ENCODE measurements at regions not wholly inside any gene's neighbourhood (a gene's known extent, or its start where the extent isn't known, plus 50 kb on each side); places are given as distances from the start of the nearest gene placed in this dataset.

DNA sequence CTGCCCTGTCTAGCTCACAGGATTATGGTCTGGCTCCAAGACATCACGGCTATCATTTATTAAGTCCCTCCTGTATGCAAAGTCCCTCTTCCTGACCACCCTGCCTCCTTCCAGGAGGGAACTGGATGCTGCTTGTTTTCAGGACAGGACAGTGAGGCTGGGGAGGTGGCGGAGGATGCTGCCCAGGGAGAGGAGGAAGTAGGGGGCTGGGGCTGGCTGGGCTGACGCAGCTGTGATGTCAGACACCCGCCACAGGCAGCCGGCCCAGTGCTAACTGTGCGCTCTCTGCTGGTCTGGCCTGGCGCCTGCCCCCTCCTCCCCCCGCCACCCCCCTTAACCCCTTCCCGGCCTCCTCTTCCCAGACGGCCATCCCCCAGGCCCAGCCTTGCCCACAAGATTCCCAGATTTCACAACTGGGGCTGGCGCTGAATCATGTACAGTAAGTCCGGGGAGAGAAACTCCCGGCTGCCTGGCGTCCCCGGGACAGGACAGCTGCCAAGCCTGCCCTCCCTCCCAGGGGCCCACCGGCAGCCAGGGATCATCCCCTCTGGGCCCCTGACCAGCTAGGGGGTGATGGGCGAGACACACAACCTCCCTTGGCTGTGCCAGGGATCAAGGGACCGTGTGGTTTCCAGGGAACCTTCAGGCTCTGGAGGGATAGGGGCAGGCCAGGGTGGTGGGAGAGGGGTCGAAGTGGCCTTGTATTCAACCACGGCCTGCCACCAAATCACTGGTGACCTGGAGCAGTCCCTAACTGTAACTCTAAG, 118.1 kb downstream of the CEBPB start:
- peaks cover 6% of the 10 kb centered on the region for H3K4me1 Mint-ChIP-seq
- no peak overlapping the region for H3K4me3 Mint-ChIP-seq
- DNase-seq (no peak), ATAC-seq (no peak)
- H3K9me3 ChIP-seq (ENCODE audit: control insufficient read depth, low read length, poor library complexity, severe bottlenecking), result no peaks in the 10 kb centered on the region
- peaks cover 21% of the 10 kb centered on the region for H3K27me3 Mint-ChIP-seq
- H3K36me3 Mint-ChIP-seq (ENCODE audit: low read depth), result no peaks in the 10 kb centered on the region
- H3K27ac Mint-ChIP-seq, result no peak overlapping the region

GRCh38 chr20:50309280-50309763, 118.7 kb downstream of the CEBPB start:
- Mint-ChIP-seq H3K27me3 (peaks cover 26% of the 10 kb centered on the region), H3K36me3 (ENCODE audit: low read depth) (no peaks in the 10 kb centered on the region), H3K4me1 (peaks cover 3% of the 10 kb centered on the region), H3K27ac (no peak overlapping the region), H3K4me3 (no peak overlapping the region)
- H3K9me3 ChIP-seq (ENCODE audit: control insufficient read depth, low read length, poor library complexity, severe bottlenecking), result no peaks in the 10 kb centered on the region
- ATAC-seq, result no peak
- no peak for DNase-seq

DNA sequence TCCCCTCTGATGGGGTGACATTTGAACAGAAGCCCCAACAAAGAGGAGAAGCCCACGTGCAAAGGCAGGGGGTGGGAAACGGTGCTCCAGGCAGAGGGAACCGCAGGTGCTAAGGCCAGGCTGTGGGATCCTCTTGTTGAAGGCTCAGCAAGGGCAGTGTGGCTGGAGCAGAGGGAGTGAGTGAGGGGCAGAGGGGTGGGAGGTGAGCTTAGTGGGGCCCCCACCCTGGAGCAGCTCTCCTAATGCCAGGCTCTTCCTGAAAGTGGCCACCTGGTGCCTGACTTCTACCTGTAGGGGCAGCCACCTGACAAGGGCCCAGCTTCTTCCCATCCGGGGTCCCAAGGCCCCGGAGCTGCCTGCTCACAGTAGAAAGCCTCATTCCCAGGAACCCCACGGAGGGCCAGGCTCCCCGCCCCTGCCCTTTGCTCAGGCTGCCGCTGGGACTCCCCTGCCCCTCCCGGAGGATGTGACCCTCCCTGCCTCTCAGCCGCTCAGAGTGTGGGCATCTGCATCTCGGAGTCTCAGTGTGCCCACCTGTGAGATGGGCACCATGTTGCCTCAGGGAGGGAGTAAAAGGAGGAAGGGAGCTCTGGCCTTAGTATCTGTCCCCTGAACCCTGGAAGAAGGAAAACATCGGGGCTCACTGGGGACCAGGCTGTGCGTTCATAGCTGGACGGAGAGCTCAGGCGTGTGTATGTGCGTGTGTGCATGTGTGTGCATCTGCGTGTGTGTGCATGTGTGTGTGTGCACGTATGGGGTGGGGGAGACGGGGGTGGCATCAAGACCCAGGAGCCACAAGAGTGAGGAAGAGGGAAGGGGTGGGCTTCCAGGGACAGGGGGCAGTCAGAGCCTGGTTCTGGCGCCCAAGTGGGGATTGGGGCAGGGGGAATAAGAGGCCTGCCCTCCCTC, 119.4 kb downstream of the CEBPB start:
- H3K9me3 ChIP-seq (ENCODE audit: control insufficient read depth, low read length, poor library complexity, severe bottlenecking), result no peaks in the 10 kb centered on the region
- H3K4me1 Mint-ChIP-seq, result peaks cover 3% of the 10 kb centered on the region
- no peak overlapping the region for H3K4me3 Mint-ChIP-seq
- no peak overlapping the region for H3K27ac Mint-ChIP-seq
- peaks cover 31% of the 10 kb centered on the region for H3K27me3 Mint-ChIP-seq
- no peak for DNase-seq
- no peak for ATAC-seq
- no peaks in the 10 kb centered on the region for H3K36me3 Mint-ChIP-seq (ENCODE audit: low read depth)

DNA sequence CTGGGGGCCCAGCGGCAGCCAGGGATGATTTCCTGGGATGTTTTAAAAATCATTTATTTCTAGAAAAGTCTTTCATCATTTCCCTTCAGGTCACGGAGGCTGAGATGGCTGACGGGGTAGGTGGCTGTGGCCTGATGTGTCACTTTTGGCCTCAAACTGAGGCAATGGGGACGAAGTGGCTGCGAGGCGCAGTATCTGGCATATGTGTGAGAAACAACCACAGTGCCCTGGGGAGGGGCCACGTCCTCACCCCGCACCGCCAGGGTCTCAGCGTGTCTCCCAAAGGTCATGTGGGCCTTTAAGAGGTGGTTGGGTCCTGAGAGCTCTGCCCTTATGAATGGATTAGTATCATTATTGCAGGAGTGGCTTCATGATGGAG, 120.0 kb downstream of the CEBPB start:
- Mint-ChIP-seq H3K36me3 (ENCODE audit: low read depth) (no peaks in the 10 kb centered on the region), H3K27ac (no peak overlapping the region), H3K4me1 (peaks cover 3% of the 10 kb centered on the region), H3K27me3 (peaks cover 33% of the 10 kb centered on the region), H3K4me3 (no peak overlapping the region)
- ATAC-seq (no peak), DNase-seq (no peak)
- no peaks in the 10 kb centered on the region for H3K9me3 ChIP-seq (ENCODE audit: control insufficient read depth, low read length, poor library complexity, severe bottlenecking)

- ATAC-seq (no peak), DNase-seq (no peak)
- no peak overlapping the region for H3K27ac Mint-ChIP-seq
- peaks cover 41% of the 10 kb centered on the region for H3K27me3 Mint-ChIP-seq
- no peaks in the 10 kb centered on the region for H3K36me3 Mint-ChIP-seq (ENCODE audit: low read depth)
- H3K4me1 Mint-ChIP-seq, result no peaks in the 10 kb centered on the region
- no peaks in the 10 kb centered on the region for H3K9me3 ChIP-seq (ENCODE audit: control insufficient read depth, low read length, poor library complexity, severe bottlenecking)
- no peak overlapping the region for H3K4me3 Mint-ChIP-seq
These were observed 120.8 kb downstream of the CEBPB start for GRCh38 chr20:50311308-50312001.

- no peak overlapping the region for H3K27ac Mint-ChIP-seq
- H3K9me3 ChIP-seq (ENCODE audit: control insufficient read depth, low read length, poor library complexity, severe bottlenecking), result no peaks in the 10 kb centered on the region
- no peak for ATAC-seq
- DNase-seq, result no peak
- peaks cover 47% of the 10 kb centered on the region for H3K27me3 Mint-ChIP-seq
- no peak overlapping the region for H3K4me3 Mint-ChIP-seq
- no peaks in the 10 kb centered on the region for H3K4me1 Mint-ChIP-seq
- H3K36me3 Mint-ChIP-seq (ENCODE audit: low read depth), result no peaks in the 10 kb centered on the region
These were observed 121.5 kb downstream of the CEBPB start for GRCh38 chr20:50312002-50312681.

DNA sequence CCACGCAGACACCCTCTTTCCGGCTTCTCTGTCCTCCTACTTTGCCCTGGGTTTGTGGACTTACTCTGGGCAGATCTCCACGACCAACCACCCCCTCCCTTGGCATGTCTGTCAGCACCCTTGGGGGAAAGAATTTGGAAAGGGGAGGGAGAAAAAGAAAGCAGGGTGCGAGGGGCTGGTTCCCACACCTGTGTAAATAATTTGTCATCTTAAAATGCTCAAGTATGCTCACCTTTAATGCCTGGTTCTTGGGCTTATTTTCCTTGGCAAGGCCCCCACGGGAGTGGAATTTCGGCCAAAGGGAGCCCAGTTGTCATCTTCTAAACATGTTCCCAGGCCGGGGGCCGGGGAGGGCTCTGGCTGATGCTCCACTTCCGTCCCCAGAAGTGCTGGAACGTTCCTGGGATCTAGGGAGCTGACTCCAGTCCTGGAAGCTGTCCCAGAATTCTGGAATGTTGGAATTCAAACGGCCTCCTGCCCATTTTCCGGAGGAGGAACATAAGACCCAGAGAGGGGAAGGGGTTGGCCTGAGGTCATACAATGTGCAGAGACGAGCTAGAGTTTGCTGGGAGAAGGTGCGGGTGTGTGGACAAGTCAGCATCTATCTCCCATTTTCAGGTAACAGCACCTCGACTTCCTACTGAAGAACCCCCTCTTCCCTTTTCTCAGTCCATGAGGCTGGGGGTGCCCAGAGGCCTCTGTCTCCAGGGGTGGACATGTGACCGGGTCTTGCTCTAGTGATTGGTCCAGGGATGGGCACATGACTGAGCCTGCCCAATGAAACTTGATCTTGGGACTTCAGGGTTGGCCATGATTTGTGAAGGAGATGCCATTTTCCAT, 122.3 kb downstream of the CEBPB start:
- no peaks in the 10 kb centered on the region for H3K4me1 Mint-ChIP-seq
- H3K27me3 Mint-ChIP-seq, result peaks cover 55% of the 10 kb centered on the region
- ATAC-seq (no peak), DNase-seq (no peak)
- no peak overlapping the region for H3K4me3 Mint-ChIP-seq
- H3K36me3 Mint-ChIP-seq (ENCODE audit: low read depth), result no peaks in the 10 kb centered on the region
- no peak overlapping the region for H3K27ac Mint-ChIP-seq
- H3K9me3 ChIP-seq (ENCODE audit: control insufficient read depth, low read length, poor library complexity, severe bottlenecking), result no peaks in the 10 kb centered on the region

DNA sequence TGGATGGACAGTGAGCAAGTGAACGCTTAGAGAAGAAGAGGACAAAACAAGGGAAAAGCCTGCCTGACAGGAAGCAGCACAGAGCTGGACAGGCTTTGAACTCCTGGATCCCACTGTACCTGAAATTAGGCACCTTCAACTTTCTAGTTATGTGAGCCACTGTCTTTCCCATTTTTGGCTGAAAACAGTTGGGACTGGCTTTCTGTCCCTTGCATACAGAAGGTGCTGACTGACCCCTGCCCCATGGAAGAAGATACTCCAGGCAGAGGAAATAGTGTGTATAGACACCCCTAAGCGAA, 122.8 kb downstream of the CEBPB start:
- Mint-ChIP-seq H3K4me1 (no peaks in the 10 kb centered on the region), H3K36me3 (ENCODE audit: low read depth) (no peaks in the 10 kb centered on the region), H3K4me3 (no peak overlapping the region), H3K27ac (no peak overlapping the region), H3K27me3 (peaks cover 61% of the 10 kb centered on the region)
- no peaks in the 10 kb centered on the region for H3K9me3 ChIP-seq (ENCODE audit: control insufficient read depth, low read length, poor library complexity, severe bottlenecking)
- ATAC-seq, result no peak
- no peak for DNase-seq

DNA sequence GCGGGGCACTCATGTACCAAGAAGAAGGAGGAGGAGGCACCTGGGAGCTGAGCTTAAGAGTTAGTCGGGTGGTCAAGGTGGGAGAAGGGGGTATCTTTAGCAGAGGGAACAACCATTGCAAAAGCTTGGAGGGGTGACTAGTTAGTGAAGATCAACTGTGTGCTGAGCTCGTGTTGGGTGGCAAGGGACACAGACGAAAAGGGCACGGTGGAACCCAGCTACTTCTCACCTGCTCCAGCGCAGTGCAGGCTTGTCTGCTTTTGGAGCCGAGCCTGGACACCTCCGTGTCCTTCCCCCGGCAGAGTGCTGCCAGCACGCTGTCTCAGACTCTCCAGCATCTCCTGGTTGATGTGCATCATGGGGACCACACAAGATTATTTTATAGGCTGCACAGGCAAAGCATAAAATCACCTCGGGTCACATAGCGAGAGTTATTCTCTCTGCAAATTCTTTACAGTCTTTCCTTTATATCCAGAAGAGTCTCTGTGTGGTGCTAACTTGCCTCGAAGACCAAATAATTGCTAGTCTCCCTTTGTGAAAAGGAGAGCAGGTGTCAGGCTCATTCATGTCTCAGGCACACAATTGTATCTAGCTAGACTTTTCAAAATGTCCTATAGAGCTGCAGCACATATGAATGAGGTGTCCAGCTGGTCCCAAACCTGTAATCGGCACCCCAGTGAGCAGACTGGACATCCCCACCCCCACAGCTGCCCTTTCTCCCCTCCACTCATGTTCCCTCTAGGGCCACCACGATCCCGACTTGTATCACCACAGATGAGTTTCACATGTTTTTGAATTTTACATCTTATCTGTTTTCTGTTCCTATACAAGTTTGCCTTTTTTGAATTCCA, 123.4 kb downstream of the CEBPB start:
- H3K27me3 Mint-ChIP-seq, result peaks cover 62% of the 10 kb centered on the region
- H3K4me3 Mint-ChIP-seq, result no peak overlapping the region
- no peaks in the 10 kb centered on the region for H3K4me1 Mint-ChIP-seq

DNA sequence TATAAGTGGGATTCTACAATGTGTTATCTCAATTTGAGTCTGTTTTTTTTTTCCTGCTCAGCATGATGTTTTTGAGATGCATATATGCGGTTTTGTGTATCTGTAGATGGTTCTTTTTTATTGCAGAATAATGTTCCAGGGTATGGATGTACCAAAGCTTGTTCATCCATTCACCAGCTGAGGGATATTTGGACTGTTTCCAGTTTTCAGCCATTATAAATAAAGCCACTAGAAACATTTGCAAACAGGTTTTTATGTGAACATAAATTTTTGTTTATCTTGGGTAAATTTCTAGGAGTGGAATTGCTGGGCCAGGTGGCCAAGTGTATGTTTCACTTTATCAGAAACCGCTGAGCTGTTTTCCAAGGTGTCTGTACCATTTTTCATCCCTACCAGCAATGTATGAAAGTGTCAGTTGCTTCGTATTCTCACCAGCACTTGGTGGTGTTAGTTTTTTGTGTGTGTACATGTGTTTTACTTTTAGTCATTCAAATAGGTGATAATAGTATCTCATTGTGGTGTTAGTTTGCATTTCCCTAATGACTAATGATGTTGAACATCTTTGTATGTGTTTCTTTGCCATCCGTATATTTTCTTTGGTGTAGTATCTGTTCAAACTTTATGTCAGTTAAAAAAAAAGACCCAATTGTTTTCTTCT, 124.2 kb downstream of the CEBPB start:
- no peaks in the 10 kb centered on the region for H3K36me3 Mint-ChIP-seq (ENCODE audit: low read depth)

More for the DNA sequence above, 123.4 kb downstream of the CEBPB start:
- DNase-seq (no peak), ATAC-seq (no peak)
- Mint-ChIP-seq H3K27ac (no peak overlapping the region), H3K36me3 (ENCODE audit: low read depth) (no peaks in the 10 kb centered on the region)
- no peaks in the 10 kb centered on the region for H3K9me3 ChIP-seq (ENCODE audit: control insufficient read depth, low read length, poor library complexity, severe bottlenecking)

More for the DNA sequence above, 124.2 kb downstream of the CEBPB start:
- peaks cover 69% of the 10 kb centered on the region for H3K27me3 Mint-ChIP-seq
- H3K27ac Mint-ChIP-seq, result no peak overlapping the region
- H3K9me3 ChIP-seq (ENCODE audit: control insufficient read depth, low read length, poor library complexity, severe bottlenecking), result no peaks in the 10 kb centered on the region
- no peak overlapping the region for H3K4me3 Mint-ChIP-seq
- no peak for ATAC-seq
- no peaks in the 10 kb centered on the region for H3K4me1 Mint-ChIP-seq
- no peak for DNase-seq
